B cell (primary cell): ENCODE measurements at regions not wholly inside any gene's neighbourhood (a gene's known extent, or its start where the extent isn't known, plus 50 kb on each side); places are given as distances from the start of the nearest gene placed in this dataset.

Source experiments
- ATAC-seq: fragments of 200-7000 bp; cut with Tn5 transposase; one replicate; pipeline ENCODE4 v1.10.0; 2021; ENCODE audit warnings: low read depth, mild to moderate bottlenecking, moderate number of reproducible peaks, moderate library complexity
- CTCF ChIA-PET: fragments of 350-600 bp; sonication (Branson Sonifier 250); formaldehyde crosslinking; loops from one replicate; lab custom pipeline; 2021; ENCODE audit warnings: antibody characterized with exemption, inconsistent platforms; lab: Charles Lee
- POLR2A ChIA-PET: fragments of 350-600 bp; sonication (Branson Sonifier 250); formaldehyde crosslinking; loops from one replicate; lab custom pipeline; 2021; ENCODE audit warnings: antibody characterized with exemption; lab: Charles Lee
- DNase-seq: peaks from one replicate; pipeline ENCODE4 v3.0.0; 2013
- H2AFZ ChIP-seq: 2 replicates; pipeline ENCODE4 v1.6.1; 2012; ENCODE audit warnings: mild to moderate bottlenecking, low read depth, low read length; ENCODE audit not compliant: insufficient read depth, poor library complexity, severe bottlenecking
- H3K27ac ChIP-seq, 2 donors: 1 replicate in 1 of 2; 2 replicates in 1 of 2; pipeline ENCODE4 v1.5.1; 2012 to 2013; ENCODE audit warnings: low read length in 2 of 2, mild to moderate bottlenecking in 2 of 2, moderate library complexity in 1 of 2
- H3K27me3 ChIP-seq, 4 experiments: fragments of 200-600 bp in 1 of 4; sonication (generic) in 1 of 4; replicated peaks in 1 of 4; 1 replicate in 2 of 4; 2 replicates in 2 of 4; pipeline versions ENCODE4 v1.6.1 to v1.7.0; 2013 to 2016; ENCODE audit warnings: low read length in 3 of 4, mild to moderate bottlenecking in 2 of 4, mixed read lengths in 1 of 4, moderate library complexity in 1 of 4; ENCODE audit not compliant: insufficient read depth in 4 of 4, control insufficient read depth in 3 of 4; ENCODE audit errors: control extremely low read depth in 1 of 4
- H3K36me3 ChIP-seq, 2 experiments: replicated peaks in 1 of 2; 1 replicate in 1 of 2; 2 replicates in 1 of 2; pipeline versions ENCODE4 v1.6.1 to v1.7.1; 2013; ENCODE audit warnings: low read length in 1 of 2; ENCODE audit not compliant: insufficient read depth in 2 of 2, control insufficient read depth in 1 of 2; ENCODE audit errors: control extremely low read depth in 1 of 2, extremely low read depth in 1 of 2
- H3K4me1 ChIP-seq, 2 donors: fragments of 200-600 bp in 1 of 2; sonication (generic) in 1 of 2; 1 replicate in 1 of 2; 2 replicates in 1 of 2; pipeline versions ENCODE4 v1.5.1 to v1.6.1; 2013 to 2017; ENCODE audit warnings: low read length in 2 of 2; ENCODE audit not compliant: control insufficient read depth in 2 of 2, insufficient read depth in 2 of 2
- H3K4me2 ChIP-seq: replicated peaks from 2 replicates; pipeline ENCODE3; 2012; ENCODE audit warnings: mild to moderate bottlenecking, low read depth, low read length; ENCODE audit not compliant: poor library complexity, severe bottlenecking
- H3K4me3 ChIP-seq, 5 experiments: fragments of 200-600 bp in 1 of 5; sonication (generic) in 1 of 5; 1 replicate in 3 of 5; 2 replicates in 2 of 5; pipeline versions ENCODE4 v1.5.1 to v1.7.0; 2011 to 2016; ENCODE audit warnings: low read length in 4 of 5, mild to moderate bottlenecking in 4 of 5, low read depth in 2 of 5, control low read depth in 1 of 5, moderate library complexity in 1 of 5; ENCODE audit not compliant: insufficient read depth in 1 of 5; ENCODE audit errors: control extremely low read depth in 1 of 5, extremely low read depth in 1 of 5
- H3K79me2 ChIP-seq: fragments of 200-600 bp; sonication (generic); one replicate; pipeline ENCODE4 v1.6.0; 2016; ENCODE audit warnings: low read length; ENCODE audit not compliant: control insufficient read depth, insufficient read depth
- H3K9ac ChIP-seq: fragments of 200-600 bp; sonication (generic); 2 replicates; pipeline ENCODE4 v1.6.1; 2017; ENCODE audit warnings: mild to moderate bottlenecking, low read length, moderate library complexity
- H3K9me3 ChIP-seq, 3 donors: one replicate each; pipeline versions ENCODE4 v1.6.1 to v1.7.1; 2013; ENCODE audit warnings: low read length in 2 of 3; ENCODE audit not compliant: control insufficient read depth in 2 of 3, insufficient read depth in 1 of 3; ENCODE audit errors: control extremely low read depth in 1 of 3
- H4K20me1 ChIP-seq: 2 replicates; pipeline ENCODE4 v1.6.0; 2012; ENCODE audit warnings: mild to moderate bottlenecking, low read length; ENCODE audit not compliant: insufficient read depth, control insufficient read depth, poor library complexity, severe bottlenecking
- H3K27ac Mint-ChIP-seq: one replicate; pipeline ENCODE4 v1.8.0; 2021; ENCODE audit warnings: mixed read lengths
- H3K27me3 Mint-ChIP-seq: one replicate; pipeline ENCODE4 v1.8.0; 2021; ENCODE audit warnings: mixed read lengths
- H3K4me1 Mint-ChIP-seq: one replicate; pipeline ENCODE4 v1.8.0; 2021; ENCODE audit warnings: mixed read lengths
- H3K4me3 Mint-ChIP-seq: one replicate; pipeline ENCODE4 v1.8.0; 2021; ENCODE audit warnings: mixed read lengths
- H3K9me3 Mint-ChIP-seq: one replicate; pipeline ENCODE4 v1.8.0; 2022; ENCODE audit warnings: mixed read lengths; ENCODE audit not compliant: insufficient read depth
- CTCF ChIP-seq: fragments of 200-600 bp; IDR thresholded peaks from one replicate; pipeline ENCODE4 v1.8.0; 2022; ENCODE audit warnings: antibody characterized with exemption, mild to moderate bottlenecking
- EZH2 ChIP-seq: IDR thresholded peaks from 2 replicates; pipeline ENCODE4 v1.6.1; 2012; ENCODE audit warnings: borderline replicate concordance, low read depth, mild to moderate bottlenecking, moderate library complexity, low read length; ENCODE audit not compliant: insufficient read depth, poor library complexity, severe bottlenecking
- WGBS: methylation state at CpG from one replicate; pipeline ENCODE4 v1.1.5; 2013; ENCODE audit warnings: missing lambda C conversion rate; ENCODE audit not compliant: insufficient coverage; 5-methylcytosine and 5-hydroxymethylcytosine counted together
- intact Hi-C: fragments of 100-400 bp; cut with micrococcal nuclease; formaldehyde crosslinking; loops from one replicate; pipeline ENCODE4 v1.10.0; 2022

DNA sequence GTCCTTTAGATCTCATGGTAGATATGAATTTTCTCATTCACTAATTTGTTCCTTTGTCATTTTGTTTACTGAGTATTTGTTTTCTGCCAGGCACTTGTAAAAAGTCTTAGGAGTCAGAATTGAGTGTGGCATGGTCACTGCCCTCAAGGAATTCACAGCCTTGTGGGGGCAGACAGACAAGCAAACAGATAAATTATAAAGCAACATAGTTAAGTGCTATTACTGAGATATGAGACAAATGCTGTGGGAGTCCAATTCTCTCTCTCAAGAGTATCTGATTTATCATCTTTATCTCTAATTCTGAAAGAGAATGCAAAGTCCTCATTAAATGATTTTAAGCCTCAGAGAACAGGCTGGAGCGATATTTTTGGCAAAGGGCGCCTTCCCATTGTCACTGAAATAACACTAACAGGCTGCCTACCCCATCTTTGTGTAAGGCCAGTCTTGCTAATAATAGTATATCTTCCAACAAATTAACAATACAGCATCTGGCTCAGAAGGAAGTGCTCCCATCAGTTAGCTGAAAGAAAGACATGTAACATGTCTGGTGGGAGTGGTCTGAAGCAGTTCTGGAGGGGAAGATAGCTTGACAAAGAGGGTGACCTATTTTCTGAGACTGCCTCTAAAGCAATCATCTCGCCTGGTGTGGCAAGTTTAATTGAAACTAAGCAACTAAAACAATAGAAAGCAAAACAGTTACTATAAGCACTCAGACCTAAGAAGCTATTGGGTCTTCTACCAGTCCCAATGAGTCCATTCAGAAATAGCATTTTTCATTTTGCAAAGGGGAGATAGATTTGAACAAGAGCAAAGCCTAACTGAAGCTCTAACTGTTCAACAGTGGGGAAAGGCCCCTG lies 61.5 kb upstream of the AMOT start:
- Histone ChIP-seq H3K79me2 (no peaks in the 10 kb centered on the region), H3K36me3 (no peaks in the 10 kb centered on the region), H2AFZ (no peak overlapping the region), H3K4me1 (no peaks in the 10 kb centered on the region), H3K4me3 (no peak overlapping the region), H3K27ac (no peak overlapping the region), H3K4me2 (no peak overlapping the region), H3K9me3 (no peaks in the 10 kb centered on the region), H3K27me3 (no peaks in the 10 kb centered on the region), H3K9ac (no peak overlapping the region), H4K20me1 (no peaks in the 10 kb centered on the region)
- no peaks in the 10 kb centered on the region for H3K9me3 Mint-ChIP-seq
- ChIA-PET POLR2A (no interaction called here), CTCF (no interaction called here)
- H3K4me1 Mint-ChIP-seq, result no peaks in the 10 kb centered on the region
- ATAC-seq (no peak), DNase-seq (no peak)
- TF ChIP-seq EZH2 (no peak), CTCF (no peak)
- H3K27me3 Mint-ChIP-seq, result no peaks in the 10 kb centered on the region
- H3K27ac Mint-ChIP-seq, result no peak overlapping the region
- H3K4me3 Mint-ChIP-seq, result no peak overlapping the region
- intact Hi-C loops, result no loop called here
- no CpG with 5 or more reads among the region's 3 CpGs for WGBS

DNA sequence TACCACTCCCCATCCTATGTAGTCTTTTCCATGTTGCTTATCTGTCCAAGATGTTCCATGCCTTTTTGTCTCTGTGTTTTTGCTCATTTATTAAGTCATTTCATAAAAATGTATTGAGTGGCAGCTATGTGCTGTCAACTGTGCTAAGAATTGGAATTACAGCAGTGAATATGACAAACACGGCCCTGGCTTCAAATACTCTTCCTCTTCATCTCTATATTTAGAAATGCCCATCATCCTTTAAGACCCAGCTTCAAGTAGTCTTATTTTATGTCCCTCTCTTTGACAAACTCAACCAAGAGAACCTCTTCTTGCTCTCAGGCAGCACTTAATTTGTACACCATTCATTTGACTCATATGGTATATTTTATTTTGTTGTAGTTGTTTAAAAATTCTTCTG lies 55.4 kb upstream of the AMOT start:
- Mint-ChIP-seq H3K4me3 (no peak overlapping the region), H3K27me3 (peaks cover 4% of the 10 kb centered on the region), H3K4me1 (no peaks in the 10 kb centered on the region), H3K9me3 (no peaks in the 10 kb centered on the region), H3K27ac (no peak overlapping the region)
- no peaks in the 10 kb centered on the region for H3K79me2 ChIP-seq
- ATAC-seq (no peak), DNase-seq (no peak)
- H3K9ac ChIP-seq, result no peak overlapping the region
- H3K4me3 ChIP-seq, result no peak overlapping the region
- CTCF ChIA-PET, result no interaction called here
- H3K27ac ChIP-seq, result no peak overlapping the region
- POLR2A ChIA-PET, result no interaction called here
- no peaks in the 10 kb centered on the region for H3K9me3 ChIP-seq
- no peaks in the 10 kb centered on the region for H4K20me1 ChIP-seq
- H3K36me3 ChIP-seq, result no peaks in the 10 kb centered on the region
- H2AFZ ChIP-seq, result no peak overlapping the region
- H3K4me1 ChIP-seq, result no peaks in the 10 kb centered on the region
- intact Hi-C loops, result no loop called here
- TF ChIP-seq EZH2, result no peak
- TF ChIP-seq CTCF, result no peak
- no peaks in the 10 kb centered on the region for H3K27me3 ChIP-seq
- no CpG with 5 or more reads among the region's 1 CpG for WGBS
- H3K4me2 ChIP-seq, result no peak overlapping the region
